ENCODE measurements at regions not wholly inside any gene's neighbourhood (a gene's known extent, or its start where the extent isn't known, plus 50 kb on each side); places are given as distances from the start of the nearest gene placed in this dataset.

DNA sequence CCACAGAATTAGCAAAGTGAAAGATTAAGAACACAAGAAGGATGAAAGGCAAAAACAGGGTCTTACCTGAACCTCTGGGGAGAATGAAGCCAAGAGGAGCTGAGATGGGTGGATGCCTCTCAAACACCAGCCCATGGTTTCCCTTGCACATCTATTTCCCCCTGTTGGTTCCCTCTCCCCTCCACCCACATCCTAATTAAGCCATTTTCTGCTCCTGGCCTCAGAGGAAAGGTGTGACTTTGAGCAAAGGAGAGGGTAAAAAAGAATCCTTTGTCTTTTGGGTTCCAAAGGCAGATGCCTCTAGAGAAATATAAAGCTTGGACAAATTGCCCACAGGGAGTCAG lies 214.9 kb downstream of the RAP2A start:
- no peaks in the 10 kb centered on the region for H3K27me3 ChIP-seq (replicated peaks; ENCODE audit: insufficient read depth)
- DNase-seq (ENCODE audit: low spot score) (no peak), ATAC-seq (ENCODE audit: insufficient number of reproducible peaks, low FRiP score, low read depth) (no peak)
- H3K9me3 ChIP-seq, result no peaks in the 10 kb centered on the region
- no peak overlapping the region for H3K27ac ChIP-seq
- H3K36me3 ChIP-seq, result no peaks in the 10 kb centered on the region
- H3K4me3 ChIP-seq, result no peak overlapping the region
- H3K4me1 ChIP-seq (ENCODE audit: control insufficient read depth in 1 of 2, low read depth in 2 of 2), result no peaks in the 10 kb centered on the region
- TF ChIP-seq, protein P1, sequence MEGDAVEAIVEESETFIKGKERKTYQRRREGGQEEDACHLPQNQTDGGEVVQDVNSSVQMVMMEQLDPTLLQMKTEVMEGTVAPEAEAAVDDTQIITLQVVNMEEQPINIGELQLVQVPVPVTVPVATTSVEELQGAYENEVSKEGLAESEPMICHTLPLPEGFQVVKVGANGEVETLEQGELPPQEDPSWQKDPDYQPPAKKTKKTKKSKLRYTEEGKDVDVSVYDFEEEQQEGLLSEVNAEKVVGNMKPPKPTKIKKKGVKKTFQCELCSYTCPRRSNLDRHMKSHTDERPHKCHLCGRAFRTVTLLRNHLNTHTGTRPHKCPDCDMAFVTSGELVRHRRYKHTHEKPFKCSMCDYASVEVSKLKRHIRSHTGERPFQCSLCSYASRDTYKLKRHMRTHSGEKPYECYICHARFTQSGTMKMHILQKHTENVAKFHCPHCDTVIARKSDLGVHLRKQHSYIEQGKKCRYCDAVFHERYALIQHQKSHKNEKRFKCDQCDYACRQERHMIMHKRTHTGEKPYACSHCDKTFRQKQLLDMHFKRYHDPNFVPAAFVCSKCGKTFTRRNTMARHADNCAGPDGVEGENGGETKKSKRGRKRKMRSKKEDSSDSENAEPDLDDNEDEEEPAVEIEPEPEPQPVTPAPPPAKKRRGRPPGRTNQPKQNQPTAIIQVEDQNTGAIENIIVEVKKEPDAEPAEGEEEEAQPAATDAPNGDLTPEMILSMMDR (IDR thresholded peaks at IDR 0.05), result no peak

DNA sequence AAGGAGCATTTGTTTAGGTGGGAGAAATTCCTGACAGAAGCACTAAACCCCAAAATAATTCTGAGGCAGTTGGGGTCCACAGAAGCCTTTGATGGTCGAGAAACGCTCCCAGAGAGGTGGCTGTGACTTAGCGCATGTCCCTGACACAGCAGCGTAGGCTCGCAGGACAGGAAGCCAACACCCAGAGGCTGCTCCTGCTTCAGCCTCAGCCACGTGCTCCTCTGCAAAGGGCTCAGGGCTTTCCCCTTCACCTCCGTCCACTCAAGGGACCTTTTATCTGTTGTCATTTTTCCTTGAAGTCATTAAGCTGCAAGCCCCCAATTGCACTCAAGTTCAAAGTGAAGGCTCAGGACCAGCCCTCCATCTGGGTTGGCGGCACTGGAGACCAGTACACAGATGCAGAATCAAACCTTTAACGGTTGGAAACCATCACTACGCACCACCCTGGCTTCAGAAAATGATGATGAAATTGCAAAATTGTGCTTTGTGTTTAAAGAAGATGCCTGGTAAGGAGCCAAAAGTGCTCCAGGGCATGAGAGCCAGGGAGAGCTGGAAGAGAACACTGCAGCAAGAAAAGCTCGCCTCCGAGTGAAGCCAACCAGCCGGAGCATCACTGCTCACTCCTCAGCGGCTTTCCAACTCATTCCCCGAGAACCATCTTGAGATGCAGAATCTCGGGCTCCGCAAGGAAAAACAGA lies 219.6 kb downstream of the RAP2A start:
- DNase-seq (ENCODE audit: low spot score) (no peak), ATAC-seq (ENCODE audit: insufficient number of reproducible peaks, low FRiP score, low read depth) (no peak)
- Histone ChIP-seq H3K4me1 (ENCODE audit: control insufficient read depth in 1 of 2, low read depth in 2 of 2) (no peaks in the 10 kb centered on the region), H3K27me3 (replicated peaks; ENCODE audit: insufficient read depth) (no peaks in the 10 kb centered on the region), H3K4me3 (no peak overlapping the region), H3K36me3 (no peaks in the 10 kb centered on the region), H3K9me3 (no peaks in the 10 kb centered on the region), H3K27ac (no peak overlapping the region)
- TF ChIP-seq, protein P1 (IDR thresholded peaks at IDR 0.05), result no peak

DNA sequence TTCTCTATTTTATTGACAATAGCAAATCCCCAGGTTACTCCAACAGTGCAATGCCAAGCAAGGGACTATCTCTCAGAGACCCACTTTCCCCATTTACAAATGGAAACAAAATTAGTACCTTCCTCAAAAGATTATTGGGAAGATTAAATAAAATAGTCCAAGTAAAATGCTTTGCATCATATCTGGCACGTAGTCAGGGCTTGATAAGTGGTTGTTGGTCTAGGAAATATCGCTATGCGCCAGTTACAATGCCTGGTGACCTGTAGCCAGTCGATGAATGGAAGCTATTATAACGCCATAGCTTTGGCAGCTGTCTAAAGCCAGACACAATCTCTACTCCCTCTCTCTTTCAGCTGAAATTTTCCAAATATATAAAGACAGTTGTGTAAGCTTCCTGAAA lies 220.3 kb downstream of the RAP2A start:
- no peaks in the 10 kb centered on the region for H3K4me1 ChIP-seq (ENCODE audit: control insufficient read depth in 1 of 2, low read depth in 2 of 2)
- no peak for DNase-seq (ENCODE audit: low spot score)
- H3K36me3 ChIP-seq, result no peaks in the 10 kb centered on the region
- no peak overlapping the region for H3K27ac ChIP-seq
- H3K4me3 ChIP-seq, result no peak overlapping the region
- H3K27me3 ChIP-seq (replicated peaks; ENCODE audit: insufficient read depth), result no peaks in the 10 kb centered on the region
- no peaks in the 10 kb centered on the region for H3K9me3 ChIP-seq
- TF ChIP-seq, protein P1 (IDR thresholded peaks at IDR 0.05), result no peak
- ATAC-seq (ENCODE audit: insufficient number of reproducible peaks, low FRiP score, low read depth), result no peak

DNA sequence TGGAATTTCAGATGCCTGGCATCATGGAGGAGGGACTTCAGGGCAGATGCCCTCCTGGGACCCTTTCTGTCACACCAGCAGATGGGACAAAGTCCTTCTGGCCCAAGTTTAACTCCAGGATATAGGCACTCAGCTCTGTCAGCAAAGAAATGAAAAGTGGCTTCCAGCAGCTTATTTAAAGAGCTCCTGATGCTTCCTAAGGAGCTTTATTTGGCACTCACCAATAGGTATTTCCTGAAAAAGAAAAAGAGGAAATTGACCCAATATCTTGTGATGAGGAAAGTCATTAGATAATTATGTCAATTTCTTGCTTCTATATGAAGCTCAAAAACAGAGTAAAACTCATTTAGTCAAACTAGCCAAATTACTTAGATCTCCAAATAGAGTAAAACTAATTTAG lies 224.6 kb downstream of the RAP2A start:
- TF ChIP-seq, protein P1 (IDR thresholded peaks at IDR 0.05), result no peak
- Histone ChIP-seq H3K36me3 (no peaks in the 10 kb centered on the region), H3K27ac (no peak overlapping the region), H3K27me3 (replicated peaks; ENCODE audit: insufficient read depth) (no peaks in the 10 kb centered on the region), H3K9me3 (no peaks in the 10 kb centered on the region), H3K4me3 (no peak overlapping the region), H3K4me1 (ENCODE audit: control insufficient read depth in 1 of 2, low read depth in 2 of 2) (peaks cover 0 to 4% of the 10 kb centered on the region in 2 donors)
- no peak for ATAC-seq (ENCODE audit: insufficient number of reproducible peaks, low FRiP score, low read depth)
- DNase-seq (ENCODE audit: low spot score), result no peak

DNA sequence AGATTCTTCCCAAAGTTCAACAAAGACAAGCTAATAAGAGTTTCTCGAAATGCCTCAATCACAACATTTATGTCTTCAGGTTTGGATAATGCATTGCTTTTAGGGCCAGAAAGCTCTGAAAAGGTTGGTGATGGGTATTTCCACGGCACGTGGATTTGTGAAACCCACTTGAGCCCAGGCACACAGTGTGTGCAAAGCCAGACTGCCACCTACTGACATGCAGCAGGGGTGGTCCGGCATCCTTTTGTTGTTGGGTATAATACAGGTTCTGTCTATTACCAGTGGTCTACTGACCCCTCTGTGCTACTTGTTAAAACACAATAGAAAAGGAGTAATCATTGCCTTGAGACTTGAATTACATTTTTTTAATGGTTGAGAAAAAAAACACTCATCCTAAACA lies 225.6 kb downstream of the RAP2A start:
- TF ChIP-seq, protein P1 (IDR thresholded peaks at IDR 0.05), result no peak
- H3K27me3 ChIP-seq (replicated peaks; ENCODE audit: insufficient read depth), result no peaks in the 10 kb centered on the region
- no peak for ATAC-seq (ENCODE audit: insufficient number of reproducible peaks, low FRiP score, low read depth)
- no peak for DNase-seq (ENCODE audit: low spot score)
- H3K4me3 ChIP-seq, result no peak overlapping the region
- H3K9me3 ChIP-seq, result no peaks in the 10 kb centered on the region
- peaks cover 0 to 4% of the 10 kb centered on the region in 2 donors for H3K4me1 ChIP-seq (ENCODE audit: control insufficient read depth in 1 of 2, low read depth in 2 of 2)
- no peaks in the 10 kb centered on the region for H3K36me3 ChIP-seq
- H3K27ac ChIP-seq, result no peak overlapping the region

All from thoracic aorta (tissue), 2 donors.